ENCODE measurements at regions not wholly inside any gene's neighbourhood (a gene's known extent, or its start where the extent isn't known, plus 50 kb on each side); places are given as distances from the start of the nearest gene placed in this dataset.

GRCh38 chr7:46386428-46387399, 465.6 kb upstream of the IGFBP3 start:
- Histone ChIP-seq H3K4me2 (replicated peaks; ENCODE audit: low read depth, low read length, poor library complexity, severe bottlenecking) (no peak overlapping the region), H3K9me3 (ENCODE audit: control extremely low read depth in 1 of 3, control insufficient read depth in 2 of 3, insufficient read depth in 1 of 3, low read length in 2 of 3) (peaks cover 0 to 3% (median 0%) of the 10 kb centered on the region in 3 donors), H3K4me1 (ENCODE audit: control insufficient read depth in 2 of 2, insufficient read depth in 2 of 2, low read length in 2 of 2) (no peaks in the 10 kb centered on the region), H3K27ac (ENCODE audit: low read length in 2 of 2) (no peak overlapping the region), H3K9ac (ENCODE audit: low read length) (no peak overlapping the region), H3K4me3 (ENCODE audit: control extremely low read depth in 1 of 5, extremely low read depth in 1 of 5, insufficient read depth in 1 of 5, low read depth in 2 of 5, low read length in 4 of 5) (no peak overlapping the region), H4K20me1 (ENCODE audit: control insufficient read depth, insufficient read depth, low read length, poor library complexity, severe bottlenecking) (no peaks in the 10 kb centered on the region), H3K79me2 (ENCODE audit: control insufficient read depth, insufficient read depth, low read length) (no peaks in the 10 kb centered on the region), H2AFZ (ENCODE audit: insufficient read depth, low read depth, low read length, poor library complexity, severe bottlenecking) (no peak overlapping the region), H3K36me3 (replicated peaks in 1 of 2; ENCODE audit: control extremely low read depth in 1 of 2, control insufficient read depth in 1 of 2, extremely low read depth in 1 of 2, insufficient read depth in 2 of 2, low read length in 1 of 2) (no peaks in the 10 kb centered on the region), H3K27me3 (replicated peaks in 1 of 4; ENCODE audit: control extremely low read depth in 1 of 4, control insufficient read depth in 3 of 4, insufficient read depth in 4 of 4, low read length in 3 of 4) (no peaks in the 10 kb centered on the region)
- no peak overlapping the region for H3K27ac Mint-ChIP-seq
- ChIA-PET CTCF (no interaction called here), POLR2A (no interaction called here)
- no peaks in the 10 kb centered on the region for H3K4me1 Mint-ChIP-seq
- ATAC-seq (ENCODE audit: low read depth) (no peak), DNase-seq (no peak)
- no peaks in the 10 kb centered on the region for H3K27me3 Mint-ChIP-seq
- no CpG with 5 or more reads among the region's 6 CpGs for WGBS (ENCODE audit: insufficient coverage)
- H3K4me3 Mint-ChIP-seq: no peak overlapping the region
- peaks cover 5% of the 10 kb centered on the region for H3K9me3 Mint-ChIP-seq (ENCODE audit: insufficient read depth)
- intact Hi-C loops (cut with micrococcal nuclease): no loop called here
- TF ChIP-seq CTCF (IDR thresholded peaks at IDR 0.05): no peak
- no peak for TF ChIP-seq EZH2 (IDR thresholded peaks at IDR 0.05; ENCODE audit: borderline replicate concordance, insufficient read depth, low read depth, low read length, poor library complexity, severe bottlenecking)

- Histone ChIP-seq H3K4me3 (ENCODE audit: control extremely low read depth in 1 of 5, extremely low read depth in 1 of 5, insufficient read depth in 1 of 5, low read depth in 2 of 5, low read length in 4 of 5) (no peak overlapping the region), H3K79me2 (ENCODE audit: control insufficient read depth, insufficient read depth, low read length) (no peaks in the 10 kb centered on the region), H3K9me3 (ENCODE audit: control extremely low read depth in 1 of 3, control insufficient read depth in 2 of 3, insufficient read depth in 1 of 3, low read length in 2 of 3) (peaks cover 0 to 3% (median 0%) of the 10 kb centered on the region in 3 donors), H3K4me1 (ENCODE audit: control insufficient read depth in 2 of 2, insufficient read depth in 2 of 2, low read length in 2 of 2) (no peaks in the 10 kb centered on the region), H3K4me2 (replicated peaks; ENCODE audit: low read depth, low read length, poor library complexity, severe bottlenecking) (no peak overlapping the region), H3K36me3 (replicated peaks in 1 of 2; ENCODE audit: control extremely low read depth in 1 of 2, control insufficient read depth in 1 of 2, extremely low read depth in 1 of 2, insufficient read depth in 2 of 2, low read length in 1 of 2) (no peaks in the 10 kb centered on the region), H3K9ac (ENCODE audit: low read length) (no peak overlapping the region), H3K27ac (ENCODE audit: low read length in 2 of 2) (no peak overlapping the region), H2AFZ (ENCODE audit: insufficient read depth, low read depth, low read length, poor library complexity, severe bottlenecking) (no peak overlapping the region), H3K27me3 (replicated peaks in 1 of 4; ENCODE audit: control extremely low read depth in 1 of 4, control insufficient read depth in 3 of 4, insufficient read depth in 4 of 4, low read length in 3 of 4) (no peaks in the 10 kb centered on the region), H4K20me1 (ENCODE audit: control insufficient read depth, insufficient read depth, low read length, poor library complexity, severe bottlenecking) (no peaks in the 10 kb centered on the region)
- intact Hi-C loops (cut with micrococcal nuclease): no loop called here
- ATAC-seq (ENCODE audit: low read depth) (no peak), DNase-seq (no peak)
- H3K27me3 Mint-ChIP-seq: no peaks in the 10 kb centered on the region
- TF ChIP-seq CTCF (IDR thresholded peaks at IDR 0.05) (no peak), EZH2 (IDR thresholded peaks at IDR 0.05; ENCODE audit: borderline replicate concordance, insufficient read depth, low read depth, low read length, poor library complexity, severe bottlenecking) (no peak)
- H3K27ac Mint-ChIP-seq: no peak overlapping the region
- POLR2A ChIA-PET: no interaction called here
- peaks cover 3% of the 10 kb centered on the region for H3K9me3 Mint-ChIP-seq (ENCODE audit: insufficient read depth)
- H3K4me1 Mint-ChIP-seq: no peaks in the 10 kb centered on the region
- CTCF ChIA-PET: no interaction called here
- H3K4me3 Mint-ChIP-seq: no peak overlapping the region
These were observed 464.7 kb upstream of the IGFBP3 start for GRCh38 chr7:46385662-46386309.
